ENCODE measurements at regions not wholly inside any gene's neighbourhood (a gene's known extent, or its start where the extent isn't known, plus 50 kb on each side); places are given as distances from the start of the nearest gene placed in this dataset.
A peak's percentile ranks its signal among the peaks of the same experiment; 100 is the strongest.
"Not testable (repeated sequence)": the region's sequence is repeated elsewhere in the genome, so short reads cannot be mapped to it uniquely, and the experiment has no call there.

DNA sequence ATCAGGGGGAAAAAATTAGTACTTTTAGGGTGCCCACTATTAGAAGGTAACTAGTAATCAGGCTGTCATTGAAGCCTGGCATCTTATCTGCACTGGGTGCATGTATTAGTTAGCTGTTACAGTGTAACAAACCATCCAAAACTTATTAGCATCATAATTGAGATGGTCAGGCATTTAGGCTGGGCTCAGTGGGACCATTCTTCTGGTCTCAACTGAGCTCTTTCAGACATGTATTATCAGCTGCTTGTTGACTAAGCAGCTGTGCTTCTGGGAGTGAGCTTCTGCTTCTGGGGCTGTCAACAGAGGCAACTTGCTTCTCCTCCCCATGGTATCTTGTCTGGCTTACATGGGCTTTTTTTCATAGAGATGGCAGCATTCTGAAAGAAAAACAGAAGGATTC, 154.0 kb upstream of the ZNF92 start:
- Mint-ChIP-seq H3K27ac (ENCODE audit: unreplicated experiment) (no peak overlapping the region), H3K4me3 (ENCODE audit: unreplicated experiment) (no peak overlapping the region), H3K9me3 (ENCODE audit: unreplicated experiment) (peaks cover 2% of the 10 kb centered on the region), H3K27me3 (ENCODE audit: low read depth, unreplicated experiment) (peaks cover 3% of the 10 kb centered on the region), H3K4me1 (ENCODE audit: low read depth, unreplicated experiment) (peaks cover 3% of the 10 kb centered on the region), H3K36me3 (ENCODE audit: low read depth, unreplicated experiment) (no peaks in the 10 kb centered on the region)
- Histone ChIP-seq H4K20me1 (ENCODE audit: insufficient read depth, low read length) (no peaks in the 10 kb centered on the region), H3K27ac (ENCODE audit: low read depth, low read length) (no peak overlapping the region), H3K4me2 (ENCODE audit: low read length) (no peak overlapping the region), H3K9me3 (ENCODE audit: insufficient read depth, low read depth, low read length) (no peaks in the 10 kb centered on the region), H3K4me3 (ENCODE audit: insufficient read depth, low read depth, low read length) (no peak overlapping the region), H3K9ac (ENCODE audit: low read length) (no peak overlapping the region), H2AFZ (ENCODE audit: low read depth, low read length) (no peak overlapping the region), H3K27me3 (ENCODE audit: insufficient read depth, low read length) (no peaks in the 10 kb centered on the region), H3K36me3 (ENCODE audit: insufficient read depth, low read length) (no peaks in the 10 kb centered on the region), H3K79me2 (ENCODE audit: insufficient read depth, low read length) (no peaks in the 10 kb centered on the region), H3K4me1 (ENCODE audit: insufficient read depth, low read length) (no peaks in the 10 kb centered on the region)
- FAIRE-seq (no peak), DNase-seq (ENCODE audit: low read depth) (no peak)
- TF ChIP-seq, protein P1, sequence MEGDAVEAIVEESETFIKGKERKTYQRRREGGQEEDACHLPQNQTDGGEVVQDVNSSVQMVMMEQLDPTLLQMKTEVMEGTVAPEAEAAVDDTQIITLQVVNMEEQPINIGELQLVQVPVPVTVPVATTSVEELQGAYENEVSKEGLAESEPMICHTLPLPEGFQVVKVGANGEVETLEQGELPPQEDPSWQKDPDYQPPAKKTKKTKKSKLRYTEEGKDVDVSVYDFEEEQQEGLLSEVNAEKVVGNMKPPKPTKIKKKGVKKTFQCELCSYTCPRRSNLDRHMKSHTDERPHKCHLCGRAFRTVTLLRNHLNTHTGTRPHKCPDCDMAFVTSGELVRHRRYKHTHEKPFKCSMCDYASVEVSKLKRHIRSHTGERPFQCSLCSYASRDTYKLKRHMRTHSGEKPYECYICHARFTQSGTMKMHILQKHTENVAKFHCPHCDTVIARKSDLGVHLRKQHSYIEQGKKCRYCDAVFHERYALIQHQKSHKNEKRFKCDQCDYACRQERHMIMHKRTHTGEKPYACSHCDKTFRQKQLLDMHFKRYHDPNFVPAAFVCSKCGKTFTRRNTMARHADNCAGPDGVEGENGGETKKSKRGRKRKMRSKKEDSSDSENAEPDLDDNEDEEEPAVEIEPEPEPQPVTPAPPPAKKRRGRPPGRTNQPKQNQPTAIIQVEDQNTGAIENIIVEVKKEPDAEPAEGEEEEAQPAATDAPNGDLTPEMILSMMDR (IDR thresholded peaks at IDR 0.05; ENCODE audit: insufficient read depth, low read depth, low read length) = no peak
- no peak for TF ChIP-seq EZH2 (IDR thresholded peaks at IDR 0.05; ENCODE audit: insufficient read depth, low read length)

DNA sequence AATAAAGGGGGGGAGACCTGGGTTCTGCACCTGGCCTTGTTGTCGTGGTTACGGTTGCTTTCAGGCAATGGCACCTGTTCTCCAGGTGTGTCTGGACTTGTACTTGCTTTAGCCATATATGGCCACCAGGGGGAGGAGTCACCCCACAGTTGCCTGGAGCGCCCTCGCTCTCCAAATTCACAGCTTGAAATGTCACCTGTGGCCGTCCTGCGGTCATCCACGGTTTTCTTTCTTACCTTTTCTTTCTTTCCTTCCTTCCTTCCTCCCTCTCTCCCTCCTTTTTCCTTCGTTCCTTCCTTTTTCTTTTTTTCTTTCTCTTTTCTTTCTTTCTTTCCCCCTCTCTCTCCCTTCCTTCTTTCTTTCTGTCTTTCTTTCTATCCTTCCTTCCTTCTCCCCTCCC, 157.2 kb upstream of the ZNF92 start:
- Histone ChIP-seq H4K20me1 (ENCODE audit: insufficient read depth, low read length) (no peaks in the 10 kb centered on the region), H3K4me3 (ENCODE audit: insufficient read depth, low read depth, low read length) (no peak overlapping the region), H2AFZ (ENCODE audit: low read depth, low read length) (no peak overlapping the region), H3K9me3 (ENCODE audit: insufficient read depth, low read depth, low read length) (no peaks in the 10 kb centered on the region), H3K4me2 (ENCODE audit: low read length) (no peak overlapping the region), H3K79me2 (ENCODE audit: insufficient read depth, low read length) (no peaks in the 10 kb centered on the region), H3K9ac (ENCODE audit: low read length) (no peak overlapping the region), H3K27me3 (ENCODE audit: insufficient read depth, low read length) (no peaks in the 10 kb centered on the region), H3K27ac (ENCODE audit: low read depth, low read length) (no peak overlapping the region), H3K36me3 (ENCODE audit: insufficient read depth, low read length) (no peaks in the 10 kb centered on the region), H3K4me1 (ENCODE audit: insufficient read depth, low read length) (no peaks in the 10 kb centered on the region)
- TF ChIP-seq, protein P1 (IDR thresholded peaks at IDR 0.05; ENCODE audit: insufficient read depth, low read depth, low read length) = peak; percentile 52
- no peak for TF ChIP-seq EZH2 (IDR thresholded peaks at IDR 0.05; ENCODE audit: insufficient read depth, low read length)
- H3K9me3 Mint-ChIP-seq (ENCODE audit: unreplicated experiment) = peaks cover 2% of the 10 kb centered on the region
- peaks cover 3% of the 10 kb centered on the region for H3K27me3 Mint-ChIP-seq (ENCODE audit: low read depth, unreplicated experiment)
- no peak overlapping the region for H3K4me3 Mint-ChIP-seq (ENCODE audit: unreplicated experiment)
- no peak overlapping the region for H3K27ac Mint-ChIP-seq (ENCODE audit: unreplicated experiment)
- H3K36me3 Mint-ChIP-seq (ENCODE audit: low read depth, unreplicated experiment) = no peaks in the 10 kb centered on the region
- DNase-seq (ENCODE audit: low read depth) (peak; percentile 6), FAIRE-seq (no peak)
- H3K4me1 Mint-ChIP-seq (ENCODE audit: low read depth, unreplicated experiment) = peaks cover 3% of the 10 kb centered on the region

DNA sequence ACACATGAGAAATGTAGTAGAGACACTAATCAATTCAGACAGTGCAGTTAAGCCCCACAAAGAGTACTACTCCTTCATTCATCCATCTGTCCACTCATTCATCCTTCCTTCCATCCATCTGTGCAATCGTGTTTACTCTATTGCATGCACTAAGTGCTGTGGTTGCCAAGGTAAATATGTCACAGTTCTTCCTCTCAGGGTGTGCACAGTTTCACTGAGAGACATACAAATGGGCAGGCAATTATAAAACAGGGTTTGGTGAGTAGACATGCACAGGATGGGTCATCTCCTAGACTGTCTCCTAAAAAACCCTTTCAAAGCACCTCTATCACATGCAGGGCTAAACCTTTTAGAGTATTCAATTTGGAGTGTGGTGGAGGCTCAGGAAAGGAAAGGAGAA, 160.4 kb upstream of the ZNF92 start:
- H3K4me3 Mint-ChIP-seq (ENCODE audit: unreplicated experiment); H3K4me1 ChIP-seq (ENCODE audit: insufficient read depth, low read length); H2AFZ ChIP-seq (ENCODE audit: low read depth, low read length); H3K27ac ChIP-seq (ENCODE audit: low read depth, low read length); FAIRE-seq; H3K36me3 Mint-ChIP-seq (ENCODE audit: low read depth, unreplicated experiment); H3K9me3 Mint-ChIP-seq (ENCODE audit: unreplicated experiment); H3K4me3 ChIP-seq (ENCODE audit: insufficient read depth, low read depth, low read length); H3K27me3 ChIP-seq (ENCODE audit: insufficient read depth, low read length); H3K9ac ChIP-seq (ENCODE audit: low read length); H4K20me1 ChIP-seq (ENCODE audit: insufficient read depth, low read length); H3K27ac Mint-ChIP-seq (ENCODE audit: unreplicated experiment); DNase-seq (ENCODE audit: low read depth); H3K4me1 Mint-ChIP-seq (ENCODE audit: low read depth, unreplicated experiment); H3K79me2 ChIP-seq (ENCODE audit: insufficient read depth, low read length); H3K27me3 Mint-ChIP-seq (ENCODE audit: low read depth, unreplicated experiment); H3K4me2 ChIP-seq (ENCODE audit: low read length); H3K9me3 ChIP-seq (ENCODE audit: insufficient read depth, low read depth, low read length); H3K36me3 ChIP-seq (ENCODE audit: insufficient read depth, low read length): not testable (repeated sequence)

DNA sequence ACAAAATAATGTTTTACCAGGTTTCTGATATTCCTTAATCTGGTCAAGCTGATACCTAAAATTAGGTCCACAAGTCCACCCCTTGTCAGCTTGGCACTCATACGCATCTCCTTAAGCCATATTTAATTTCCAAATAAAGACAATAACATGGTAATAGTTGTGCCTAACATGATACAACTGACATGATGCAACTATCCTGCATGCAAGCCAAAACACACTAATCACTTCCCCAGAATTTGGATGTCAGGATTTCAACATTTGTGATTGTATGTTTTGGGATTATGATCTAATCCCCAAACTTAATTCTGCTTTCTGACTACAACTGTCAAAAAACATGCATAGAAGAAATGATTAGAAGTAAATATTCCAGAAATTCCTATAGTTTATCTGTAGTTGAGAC, 174.4 kb upstream of the ZNF92 start:
- H3K4me3 ChIP-seq (ENCODE audit: insufficient read depth, low read depth, low read length); H3K9me3 ChIP-seq (ENCODE audit: insufficient read depth, low read depth, low read length); H3K4me3 Mint-ChIP-seq (ENCODE audit: unreplicated experiment); H3K27me3 ChIP-seq (ENCODE audit: insufficient read depth, low read length); H3K9me3 Mint-ChIP-seq (ENCODE audit: unreplicated experiment); H3K4me1 Mint-ChIP-seq (ENCODE audit: low read depth, unreplicated experiment); H3K27me3 Mint-ChIP-seq (ENCODE audit: low read depth, unreplicated experiment); FAIRE-seq; H3K9ac ChIP-seq (ENCODE audit: low read length); H3K4me2 ChIP-seq (ENCODE audit: low read length); H3K36me3 Mint-ChIP-seq (ENCODE audit: low read depth, unreplicated experiment); H3K27ac ChIP-seq (ENCODE audit: low read depth, low read length); H4K20me1 ChIP-seq (ENCODE audit: insufficient read depth, low read length); H2AFZ ChIP-seq (ENCODE audit: low read depth, low read length); H3K27ac Mint-ChIP-seq (ENCODE audit: unreplicated experiment); H3K4me1 ChIP-seq (ENCODE audit: insufficient read depth, low read length); H3K36me3 ChIP-seq (ENCODE audit: insufficient read depth, low read length); H3K79me2 ChIP-seq (ENCODE audit: insufficient read depth, low read length); DNase-seq (ENCODE audit: low read depth): not testable (repeated sequence)

DNA sequence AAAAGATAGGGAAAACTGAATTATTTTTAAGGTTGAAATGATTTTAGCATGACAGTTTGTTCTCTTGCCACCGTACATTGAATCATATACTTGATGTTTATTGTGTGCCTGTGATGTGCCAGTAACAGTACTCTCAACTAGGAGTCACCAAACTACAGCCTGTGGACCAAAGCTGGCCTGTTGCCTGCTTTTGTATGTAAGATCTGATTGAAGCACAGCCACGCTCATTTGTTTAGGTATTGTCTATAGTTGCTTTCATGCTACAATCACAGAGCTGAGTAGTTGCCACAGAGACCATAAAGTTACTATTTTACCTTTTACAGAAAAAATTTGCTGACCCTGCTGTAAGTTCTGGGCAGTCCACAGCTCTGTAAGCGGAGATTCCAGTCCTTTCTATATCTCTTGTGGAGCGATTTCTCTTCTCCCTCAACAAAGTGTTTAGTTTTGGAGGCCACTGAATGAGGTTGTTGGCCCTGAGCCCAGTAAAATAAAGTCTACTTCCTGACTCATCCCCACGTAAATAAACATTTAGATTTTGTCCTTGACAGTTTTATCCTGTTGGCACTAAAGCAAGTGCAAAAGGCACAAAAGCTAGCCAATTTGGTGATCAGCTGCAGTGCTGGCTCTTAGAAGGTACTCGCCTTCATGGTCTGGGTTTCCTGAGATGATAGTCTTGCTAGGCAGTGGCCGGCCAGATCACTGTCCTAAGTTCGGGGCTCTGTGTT, 180.2 kb upstream of the ZNF92 start:
- H3K4me3 ChIP-seq (ENCODE audit: insufficient read depth, low read depth, low read length); H3K4me1 ChIP-seq (ENCODE audit: insufficient read depth, low read length); H3K4me1 Mint-ChIP-seq (ENCODE audit: low read depth, unreplicated experiment); H3K9me3 Mint-ChIP-seq (ENCODE audit: unreplicated experiment); FAIRE-seq; H3K27me3 Mint-ChIP-seq (ENCODE audit: low read depth, unreplicated experiment); H3K9me3 ChIP-seq (ENCODE audit: insufficient read depth, low read depth, low read length); H3K9ac ChIP-seq (ENCODE audit: low read length); H3K27ac Mint-ChIP-seq (ENCODE audit: unreplicated experiment); H3K36me3 ChIP-seq (ENCODE audit: insufficient read depth, low read length); H3K36me3 Mint-ChIP-seq (ENCODE audit: low read depth, unreplicated experiment); H3K27me3 ChIP-seq (ENCODE audit: insufficient read depth, low read length); H2AFZ ChIP-seq (ENCODE audit: low read depth, low read length); H4K20me1 ChIP-seq (ENCODE audit: insufficient read depth, low read length); H3K27ac ChIP-seq (ENCODE audit: low read depth, low read length); H3K4me3 Mint-ChIP-seq (ENCODE audit: unreplicated experiment); H3K79me2 ChIP-seq (ENCODE audit: insufficient read depth, low read length): not testable (repeated sequence)
- peak; percentile 16 for DNase-seq (ENCODE audit: low read depth)
- H3K4me2 ChIP-seq (ENCODE audit: low read length) = peak overlapping the region; percentile 15
